Endothelial cell (in vitro differentiated cells): ENCODE measurements at regions not wholly inside any gene's neighbourhood (a gene's known extent, or its start where the extent isn't known, plus 50 kb on each side); places are given as distances from the start of the nearest gene placed in this dataset.

Source experiments
- DNase-seq: peaks from one replicate; pipeline ENCODE4 v3.0.0; 2021; ENCODE audit warnings: low spot score
- H3K27ac Mint-ChIP-seq: one replicate; pipeline ENCODE4 v1.8.0; 2021; ENCODE audit warnings: mixed read lengths, inconsistent platforms; ENCODE audit not compliant: unreplicated experiment
- H3K27me3 Mint-ChIP-seq: one replicate; pipeline ENCODE4 v1.8.0; 2021; ENCODE audit warnings: mild to moderate bottlenecking, moderate library complexity, mixed read lengths, inconsistent platforms; ENCODE audit not compliant: unreplicated experiment
- H3K36me3 Mint-ChIP-seq: one replicate; pipeline ENCODE4 v1.8.0; 2021; ENCODE audit warnings: mild to moderate bottlenecking, low read depth, mixed read lengths, inconsistent platforms; ENCODE audit not compliant: unreplicated experiment
- H3K4me1 Mint-ChIP-seq: one replicate; pipeline ENCODE4 v1.8.0; 2021; ENCODE audit warnings: mild to moderate bottlenecking, mixed read lengths, inconsistent platforms; ENCODE audit not compliant: unreplicated experiment
- H3K4me3 Mint-ChIP-seq: one replicate; pipeline ENCODE4 v1.8.0; 2021; ENCODE audit warnings: mild to moderate bottlenecking, mixed read lengths, inconsistent platforms; ENCODE audit not compliant: unreplicated experiment
- H3K9me3 Mint-ChIP-seq: one replicate; pipeline ENCODE4 v1.8.0; 2021; ENCODE audit warnings: mixed read lengths, inconsistent platforms; ENCODE audit not compliant: unreplicated experiment
- CTCF ChIP-seq: fragments of 200-600 bp; sonication (generic); IDR thresholded peaks from one replicate; pipeline ENCODE4 v1.5.0; 2021; ENCODE audit warnings: antibody characterized with exemption; ENCODE audit not compliant: unreplicated experiment

GRCh38 chr16:17994027-17994426 is 342.5 kb downstream of the NPIPA8 start:
- H3K36me3 Mint-ChIP-seq: no peaks in the 10 kb centered on the region
- H3K4me1 Mint-ChIP-seq: peaks cover 3% of the 10 kb centered on the region
- peaks cover 1% of the 10 kb centered on the region for H3K27me3 Mint-ChIP-seq
- H3K9me3 Mint-ChIP-seq: no peaks in the 10 kb centered on the region
- no peak for DNase-seq
- no peak for TF ChIP-seq CTCF
- H3K4me3 Mint-ChIP-seq: no peak overlapping the region
- no peak overlapping the region for H3K27ac Mint-ChIP-seq

- Mint-ChIP-seq H3K27me3 (peaks cover 1% of the 10 kb centered on the region), H3K27ac (no peak overlapping the region), H3K4me1 (no peaks in the 10 kb centered on the region), H3K9me3 (no peaks in the 10 kb centered on the region), H3K36me3 (no peaks in the 10 kb centered on the region), H3K4me3 (no peak overlapping the region)
- no peak for DNase-seq
- TF ChIP-seq CTCF: no peak
Observed at GRCh38 chr16:17992416-17992815, 344.1 kb downstream of the NPIPA8 start.

GRCh38 chr16:17989255-17989654 is 347.3 kb downstream of the NPIPA8 start:
- no peak overlapping the region for H3K27ac Mint-ChIP-seq
- no peak for DNase-seq
- no peak overlapping the region for H3K4me3 Mint-ChIP-seq
- no peaks in the 10 kb centered on the region for H3K4me1 Mint-ChIP-seq
- peaks cover 1% of the 10 kb centered on the region for H3K27me3 Mint-ChIP-seq
- no peaks in the 10 kb centered on the region for H3K9me3 Mint-ChIP-seq
- TF ChIP-seq CTCF: no peak
- no peaks in the 10 kb centered on the region for H3K36me3 Mint-ChIP-seq

GRCh38 chr16:17988839-17989238 is 347.7 kb downstream of the NPIPA8 start:
- Mint-ChIP-seq H3K9me3 (no peaks in the 10 kb centered on the region), H3K27me3 (peaks cover 1% of the 10 kb centered on the region), H3K4me3 (no peak overlapping the region), H3K4me1 (no peaks in the 10 kb centered on the region), H3K36me3 (no peaks in the 10 kb centered on the region), H3K27ac (no peak overlapping the region)
- DNase-seq: no peak
- no peak for TF ChIP-seq CTCF

- H3K27me3 Mint-ChIP-seq: peaks cover 1% of the 10 kb centered on the region
- no peaks in the 10 kb centered on the region for H3K9me3 Mint-ChIP-seq
- no peak overlapping the region for H3K4me3 Mint-ChIP-seq
- no peak overlapping the region for H3K27ac Mint-ChIP-seq
- no peaks in the 10 kb centered on the region for H3K4me1 Mint-ChIP-seq
- no peaks in the 10 kb centered on the region for H3K36me3 Mint-ChIP-seq
- DNase-seq: no peak
- TF ChIP-seq CTCF: no peak
Observed at GRCh38 chr16:17986991-17987390, 349.5 kb downstream of the NPIPA8 start.
